ENCODE measurements at regions not wholly inside any gene's neighbourhood (a gene's known extent, or its start where the extent isn't known, plus 50 kb on each side); places are given as distances from the start of the nearest gene placed in this dataset.

DNA sequence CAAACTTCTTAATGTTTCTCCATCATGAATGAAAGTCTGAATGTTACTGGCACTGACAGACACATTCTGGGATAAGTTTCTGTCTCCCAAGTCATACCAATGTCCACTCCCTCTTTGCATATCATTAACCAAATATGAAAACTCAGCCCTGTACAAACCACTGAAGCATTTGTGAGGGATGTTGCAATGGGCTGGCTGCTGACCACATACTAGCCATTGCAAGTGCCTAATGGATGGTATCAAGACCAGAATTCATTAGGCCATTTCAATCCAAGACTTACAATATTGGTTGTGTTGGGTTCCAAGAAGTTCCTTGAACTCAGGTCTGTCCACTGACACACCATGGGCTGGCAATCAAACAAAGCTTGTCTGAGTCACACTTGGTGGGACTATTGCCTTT, 73.8 kb downstream of the CBLN2 start:
- H3K4me1 Mint-ChIP-seq (ENCODE audit: low read depth), result no peaks in the 10 kb centered on the region
- no peaks in the 10 kb centered on the region for H3K27me3 Mint-ChIP-seq (ENCODE audit: low read depth)
- no peak overlapping the region for H3K4me3 Mint-ChIP-seq
- ATAC-seq, result no peak
- H3K36me3 Mint-ChIP-seq (ENCODE audit: insufficient read depth), result no peaks in the 10 kb centered on the region
- DNase-seq, result no peak
- peaks cover 8% of the 10 kb centered on the region for H3K9me3 Mint-ChIP-seq

DNA sequence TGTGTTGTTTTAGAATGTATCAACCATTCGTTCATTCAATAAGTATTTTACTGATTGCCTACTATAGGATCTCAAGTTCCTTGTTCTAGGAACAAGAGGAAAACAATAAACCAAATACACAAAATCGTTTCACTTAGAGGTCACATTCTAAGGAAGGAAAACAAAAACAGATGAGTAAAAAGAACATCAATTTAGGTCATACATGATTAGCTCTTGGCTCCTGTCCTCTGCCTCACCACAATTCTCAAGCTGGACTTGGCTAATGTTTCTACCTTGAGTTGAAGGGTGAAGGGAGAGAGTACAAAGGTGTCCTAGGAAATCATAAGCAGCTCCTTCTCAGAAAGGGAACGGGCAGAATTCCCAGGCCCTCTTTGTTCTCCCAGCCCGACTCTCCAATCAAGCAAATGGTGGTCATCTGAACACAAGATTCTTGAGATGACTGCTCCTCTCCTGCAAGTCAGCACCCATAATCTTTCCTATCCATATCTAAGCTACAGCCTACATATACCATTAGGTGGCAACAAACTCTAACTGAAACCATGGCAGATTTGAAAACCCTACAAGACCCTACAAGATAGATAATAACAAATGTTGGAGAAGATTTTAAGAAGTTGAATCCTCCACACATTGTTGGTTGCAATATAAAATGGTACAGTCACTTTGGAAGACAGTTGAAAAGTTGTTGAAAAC, 76.0 kb downstream of the CBLN2 start:
- no peak for ATAC-seq
- DNase-seq, result no peak
- Mint-ChIP-seq H3K4me3 (no peak overlapping the region), H3K27me3 (ENCODE audit: low read depth) (no peaks in the 10 kb centered on the region), H3K36me3 (ENCODE audit: insufficient read depth) (no peaks in the 10 kb centered on the region), H3K9me3 (peaks cover 12% of the 10 kb centered on the region), H3K4me1 (ENCODE audit: low read depth) (no peaks in the 10 kb centered on the region)

GRCh38 chr18:72460210-72460680, 83.9 kb downstream of the CBLN2 start:
- H3K4me1 Mint-ChIP-seq (ENCODE audit: low read depth), result no peaks in the 10 kb centered on the region
- DNase-seq (no peak), ATAC-seq (no peak)
- no peak overlapping the region for H3K4me3 Mint-ChIP-seq
- H3K9me3 Mint-ChIP-seq, result peaks cover 4% of the 10 kb centered on the region
- no peaks in the 10 kb centered on the region for H3K27me3 Mint-ChIP-seq (ENCODE audit: low read depth)
- H3K36me3 Mint-ChIP-seq (ENCODE audit: insufficient read depth), result no peaks in the 10 kb centered on the region

- no peak for ATAC-seq
- Mint-ChIP-seq H3K36me3 (ENCODE audit: insufficient read depth) (no peaks in the 10 kb centered on the region), H3K27me3 (ENCODE audit: low read depth) (no peaks in the 10 kb centered on the region), H3K4me1 (ENCODE audit: low read depth) (no peaks in the 10 kb centered on the region), H3K4me3 (no peak overlapping the region), H3K9me3 (no peaks in the 10 kb centered on the region)
- no peak for DNase-seq
Observed at GRCh38 chr18:72458271-72458670, 85.9 kb downstream of the CBLN2 start.

DNA sequence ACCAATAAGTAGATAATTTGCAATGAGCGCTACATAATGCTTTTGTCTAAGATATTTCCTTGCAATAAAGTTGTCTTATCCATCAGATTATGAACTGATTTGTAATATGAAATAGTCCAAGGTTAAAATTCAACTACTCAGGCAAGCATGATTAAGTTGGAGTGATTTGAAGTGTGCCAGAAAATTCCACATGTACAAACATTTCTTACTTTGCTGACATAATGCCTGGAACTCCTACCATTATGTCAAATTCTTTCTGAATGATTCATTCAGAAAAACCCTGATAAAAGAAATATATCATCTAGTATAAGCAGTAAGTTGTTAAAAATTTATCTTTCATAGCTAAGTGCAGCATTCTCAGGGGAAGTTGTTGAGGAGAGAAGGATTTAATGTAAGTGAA, 87.3 kb downstream of the CBLN2 start:
- Mint-ChIP-seq H3K4me1 (ENCODE audit: low read depth) (no peaks in the 10 kb centered on the region), H3K4me3 (no peak overlapping the region), H3K27me3 (ENCODE audit: low read depth) (no peaks in the 10 kb centered on the region), H3K9me3 (peaks cover 7% of the 10 kb centered on the region), H3K36me3 (ENCODE audit: insufficient read depth) (no peaks in the 10 kb centered on the region)
- ATAC-seq (no peak), DNase-seq (no peak)

DNA sequence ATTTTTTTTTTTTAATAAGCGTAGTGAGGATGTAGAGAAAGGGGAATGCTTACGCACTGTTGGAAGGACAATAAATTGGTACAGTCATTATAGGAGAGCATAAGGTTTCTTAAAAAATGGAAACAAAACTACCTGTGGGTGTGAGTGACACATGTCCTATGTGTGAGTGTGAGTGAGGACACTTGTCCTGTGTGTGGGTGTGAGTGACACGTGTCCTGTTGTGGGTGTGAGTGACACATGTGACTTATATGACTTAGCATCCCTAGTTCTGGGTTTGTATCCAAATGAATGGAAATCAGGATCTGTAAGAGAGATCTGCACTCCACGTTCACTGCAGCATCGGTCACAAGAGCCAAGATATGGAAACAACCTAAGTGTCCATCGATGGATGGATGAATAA, 91.8 kb downstream of the CBLN2 start:
- Mint-ChIP-seq H3K27me3 (ENCODE audit: low read depth) (no peaks in the 10 kb centered on the region), H3K4me1 (ENCODE audit: low read depth) (no peaks in the 10 kb centered on the region), H3K36me3 (ENCODE audit: insufficient read depth) (no peaks in the 10 kb centered on the region), H3K9me3 (peaks cover 11% of the 10 kb centered on the region), H3K4me3 (no peak overlapping the region)
- DNase-seq (no peak), ATAC-seq (no peak)

DNA sequence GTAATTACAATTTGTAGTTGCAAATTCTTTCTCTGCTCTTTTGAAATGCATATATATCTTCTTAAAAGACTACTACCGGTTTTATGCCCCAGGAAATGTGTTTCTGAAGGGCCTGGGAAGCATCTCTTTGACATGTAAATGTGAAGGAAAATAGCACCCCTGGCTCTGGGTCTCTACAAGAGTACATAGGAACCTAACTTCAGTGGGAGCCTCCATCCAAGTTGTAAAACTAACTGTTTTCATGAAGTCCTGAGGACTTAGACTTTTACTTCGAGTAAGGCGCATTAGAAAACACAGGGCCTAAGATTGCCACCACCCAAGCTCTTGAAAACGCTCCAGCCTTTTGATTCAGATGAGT, 99.4 kb downstream of the CBLN2 start:
- ATAC-seq, result no peak
- Mint-ChIP-seq H3K4me1 (ENCODE audit: low read depth) (no peaks in the 10 kb centered on the region), H3K4me3 (no peak overlapping the region), H3K27me3 (ENCODE audit: low read depth) (no peaks in the 10 kb centered on the region), H3K9me3 (peaks cover 8% of the 10 kb centered on the region), H3K36me3 (ENCODE audit: insufficient read depth) (no peaks in the 10 kb centered on the region)
- DNase-seq, result no peak

GRCh38 chr18:72444111-72444797, 99.9 kb downstream of the CBLN2 start:
- Mint-ChIP-seq H3K36me3 (ENCODE audit: insufficient read depth) (no peaks in the 10 kb centered on the region), H3K27me3 (ENCODE audit: low read depth) (no peaks in the 10 kb centered on the region), H3K4me3 (no peak overlapping the region), H3K4me1 (ENCODE audit: low read depth) (no peaks in the 10 kb centered on the region), H3K9me3 (peaks cover 6% of the 10 kb centered on the region)
- ATAC-seq, result no peak
- DNase-seq, result no peak

DNA sequence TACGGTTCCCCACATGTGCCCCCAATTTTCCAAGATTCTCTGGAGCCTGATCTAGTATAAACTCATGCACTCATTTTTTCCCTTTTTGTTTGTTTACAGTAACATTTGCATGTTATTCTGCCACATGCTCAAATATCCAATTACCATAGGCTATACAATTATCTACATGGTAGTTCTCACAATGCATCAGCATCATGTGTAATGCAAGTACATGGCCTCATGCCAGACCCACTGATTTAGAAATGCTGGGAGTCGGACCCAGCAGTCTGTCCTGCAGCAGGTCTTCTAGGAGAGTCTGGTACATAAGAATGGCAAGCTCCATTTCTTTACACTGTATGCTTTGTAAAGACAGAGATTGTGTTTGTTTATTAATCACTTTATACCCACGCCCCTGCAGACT, 107.7 kb downstream of the CBLN2 start:
- no peak overlapping the region for H3K4me3 Mint-ChIP-seq

DNA sequence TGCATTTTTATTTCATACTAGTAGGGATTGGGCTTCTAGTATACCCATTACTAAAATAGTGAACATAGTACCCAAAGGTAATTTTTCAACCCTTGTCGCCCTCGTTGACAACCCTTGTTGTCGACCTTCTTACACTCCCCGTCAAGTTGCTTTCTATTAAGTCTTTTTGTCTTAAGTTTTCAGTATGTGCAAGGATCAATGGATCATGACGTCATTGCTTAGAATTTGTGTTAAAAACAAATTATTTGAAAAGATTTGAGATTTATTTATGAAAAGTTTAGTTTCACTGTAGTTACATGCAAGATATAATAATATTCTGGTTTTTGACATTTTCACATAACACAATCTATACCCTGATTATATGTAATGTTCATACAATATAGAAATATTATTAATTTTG, 110.4 kb downstream of the CBLN2 start:
- Mint-ChIP-seq H3K4me3 (no peak overlapping the region), H3K36me3 (ENCODE audit: insufficient read depth) (no peaks in the 10 kb centered on the region), H3K9me3 (peaks cover 12% of the 10 kb centered on the region), H3K4me1 (ENCODE audit: low read depth) (no peaks in the 10 kb centered on the region), H3K27me3 (ENCODE audit: low read depth) (no peaks in the 10 kb centered on the region)
- ATAC-seq (no peak), DNase-seq (no peak)

More for the DNA sequence above, 107.7 kb downstream of the CBLN2 start:
- no peaks in the 10 kb centered on the region for H3K27me3 Mint-ChIP-seq (ENCODE audit: low read depth)
- no peaks in the 10 kb centered on the region for H3K36me3 Mint-ChIP-seq (ENCODE audit: insufficient read depth)
- ATAC-seq, result no peak
- DNase-seq, result no peak
- H3K9me3 Mint-ChIP-seq, result peaks cover 13% of the 10 kb centered on the region
- no peaks in the 10 kb centered on the region for H3K4me1 Mint-ChIP-seq (ENCODE audit: low read depth)

- no peak for ATAC-seq
- H3K4me3 Mint-ChIP-seq, result no peak overlapping the region
- DNase-seq, result no peak
Observed at GRCh38 chr18:72427721-72428120, 116.4 kb downstream of the CBLN2 start.

GRCh38 chr18:72419914-72420313, 124.2 kb downstream of the CBLN2 start:
- no peaks in the 10 kb centered on the region for H3K36me3 Mint-ChIP-seq (ENCODE audit: insufficient read depth)
- DNase-seq (no peak), ATAC-seq (no peak)
- no peaks in the 10 kb centered on the region for H3K27me3 Mint-ChIP-seq (ENCODE audit: low read depth)
- peaks cover 3% of the 10 kb centered on the region for H3K9me3 Mint-ChIP-seq
- no peak overlapping the region for H3K4me3 Mint-ChIP-seq
- H3K4me1 Mint-ChIP-seq (ENCODE audit: low read depth), result no peaks in the 10 kb centered on the region

More at GRCh38 chr18:72427721-72428120, 116.4 kb downstream of the CBLN2 start:
- H3K36me3 Mint-ChIP-seq (ENCODE audit: insufficient read depth), result no peaks in the 10 kb centered on the region
- H3K27me3 Mint-ChIP-seq (ENCODE audit: low read depth), result no peaks in the 10 kb centered on the region
- H3K9me3 Mint-ChIP-seq, result peaks cover 11% of the 10 kb centered on the region
- H3K4me1 Mint-ChIP-seq (ENCODE audit: low read depth), result no peaks in the 10 kb centered on the region

GRCh38 chr18:72412927-72413326, 131.2 kb downstream of the CBLN2 start:
- ATAC-seq (no peak), DNase-seq (no peak)
- H3K27me3 Mint-ChIP-seq (ENCODE audit: low read depth), result no peaks in the 10 kb centered on the region
- no peaks in the 10 kb centered on the region for H3K36me3 Mint-ChIP-seq (ENCODE audit: insufficient read depth)
- no peaks in the 10 kb centered on the region for H3K4me1 Mint-ChIP-seq (ENCODE audit: low read depth)
- no peak overlapping the region for H3K4me3 Mint-ChIP-seq
- peaks cover 18% of the 10 kb centered on the region for H3K9me3 Mint-ChIP-seq

DNA sequence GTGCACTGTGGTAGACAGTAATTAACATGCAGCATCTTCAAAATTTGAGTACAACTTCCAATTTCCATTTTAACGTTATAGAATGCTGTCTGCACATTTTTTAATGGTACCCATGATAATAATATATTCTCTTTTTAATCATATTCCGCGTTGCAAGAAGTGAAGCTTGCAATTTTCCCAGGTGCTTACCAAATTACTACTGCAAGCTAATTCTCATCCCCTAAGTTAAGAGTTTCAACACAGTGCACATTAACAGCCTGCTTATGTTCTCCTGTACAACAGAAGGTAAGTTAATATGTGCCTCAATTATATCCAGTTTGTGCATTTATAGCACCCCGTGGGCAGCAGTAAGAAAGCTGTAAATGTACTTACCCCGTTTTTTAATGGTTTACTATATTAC, 132.9 kb downstream of the CBLN2 start:
- H3K36me3 Mint-ChIP-seq (ENCODE audit: insufficient read depth), result no peaks in the 10 kb centered on the region
- no peaks in the 10 kb centered on the region for H3K4me1 Mint-ChIP-seq (ENCODE audit: low read depth)

GRCh38 chr18:72410399-72410798, 133.7 kb downstream of the CBLN2 start:
- DNase-seq, result no peak

More for the DNA sequence above, 132.9 kb downstream of the CBLN2 start:
- Mint-ChIP-seq H3K4me3 (no peak overlapping the region), H3K9me3 (peaks cover 21% of the 10 kb centered on the region), H3K27me3 (ENCODE audit: low read depth) (no peaks in the 10 kb centered on the region)
- DNase-seq (no peak), ATAC-seq (no peak)

More at GRCh38 chr18:72410399-72410798, 133.7 kb downstream of the CBLN2 start:
- no peak for ATAC-seq
- peaks cover 22% of the 10 kb centered on the region for H3K9me3 Mint-ChIP-seq
- no peaks in the 10 kb centered on the region for H3K36me3 Mint-ChIP-seq (ENCODE audit: insufficient read depth)
- H3K27me3 Mint-ChIP-seq (ENCODE audit: low read depth), result no peaks in the 10 kb centered on the region
- H3K4me1 Mint-ChIP-seq (ENCODE audit: low read depth), result no peaks in the 10 kb centered on the region
- H3K4me3 Mint-ChIP-seq, result no peak overlapping the region
